GM12878 (cell line): ENCODE measurements at regions not wholly inside any gene's neighbourhood (a gene's known extent, or its start where the extent isn't known, plus 50 kb on each side); places are given as distances from the start of the nearest gene placed in this dataset.
A peak's percentile ranks its signal among the peaks of the same experiment; 100 is the strongest.

Source experiments
- ATAC-seq: fragments of 200-7000 bp; cut with Tn5 transposase; 3 replicates; pipeline ENCODE4 v1.9.1; 2020; ENCODE audit warnings: mild to moderate bottlenecking, moderate library complexity
- BruUV-seq: library from RNA; stranded (reverse); fragments of 400-500 nt; replicated peaks from 2 replicates; lab custom pipeline; 2021; lab: Mats Ljungman, UMichigan
- CTCF ChIA-PET: fragments of 300-600 bp; sonication (Branson Sonifier 250); formaldehyde crosslinking; extraction: SDS; loops from one replicate; lab custom pipeline; 2021; ENCODE audit warnings: inconsistent platforms; lab: Yijun Ruan, JAX
- POLR2A ChIA-PET: fragments of 350-600 bp; formaldehyde crosslinking; extraction: SDS; loops from one replicate; lab custom pipeline; 2021; ENCODE audit warnings: inconsistent platforms; lab: Charles Lee
- RAD21 ChIA-PET: fragments of 300-600 bp; sonication (Branson Sonifier 250); formaldehyde crosslinking; loops from one replicate; lab custom pipeline; 2023; ENCODE audit warnings: antibody characterized with exemption; ENCODE audit not compliant: unreplicated experiment; lab: Charles Lee
- SMC1A ChIA-PET: fragments of 300-600 bp; sonication (Branson Sonifier 250); formaldehyde crosslinking; loops from one replicate; lab custom pipeline; 2023; ENCODE audit not compliant: unreplicated experiment, uncharacterized antibody; lab: Charles Lee
- DNase-seq: peaks from one replicate; pipeline ENCODE4 v3.0.0-alpha.2; 2011; ENCODE audit warnings: low read depth, low spot score
- FAIRE-seq: peaks from 3 replicates; lab custom pipeline; 2011; peaks lifted over from hg19 to GRCh38; lab: Jason Lieb, UNC
- H2AFZ ChIP-seq: 2 replicates; pipeline ENCODE4 v1.6.0; 2011; ENCODE audit warnings: low read depth, low read length, control low read depth; ENCODE audit not compliant: control insufficient read depth
- H3K27ac ChIP-seq: 2 replicates; pipeline ENCODE4 v1.5.1; 2011; ENCODE audit warnings: control low read depth; ENCODE audit not compliant: control insufficient read depth, insufficient read depth
- H3K27me3 ChIP-seq, 2 experiments: replicated peaks in 1 of 2; 2 replicates each; pipeline versions ENCODE4 v1.6.0 to v1.6.1; 2011; ENCODE audit warnings: low read length in 1 of 2; ENCODE audit not compliant: control insufficient read depth in 2 of 2, insufficient read depth in 2 of 2
- H3K36me3 ChIP-seq, 2 experiments: 2 replicates each; pipeline ENCODE4 v1.5.1; 2011; ENCODE audit warnings: low read length in 1 of 2; ENCODE audit not compliant: control insufficient read depth in 2 of 2, insufficient read depth in 2 of 2
- H3K4me1 ChIP-seq: 2 replicates; pipeline ENCODE4 v1.6.1; 2011; ENCODE audit warnings: mild to moderate bottlenecking, low read length, moderate library complexity, mixed read lengths; ENCODE audit not compliant: control insufficient read depth, insufficient read depth
- H3K4me2 ChIP-seq: 2 replicates; pipeline ENCODE4 v1.6.0; 2011; ENCODE audit warnings: control low read depth; ENCODE audit not compliant: control insufficient read depth, insufficient read depth
- H3K4me3 ChIP-seq: fragments of 200-600 bp; sonication (generic); 2 replicates; pipeline ENCODE4 v1.5.1; 2016
- H3K79me2 ChIP-seq: 2 replicates; pipeline ENCODE4 v1.6.0; 2011; ENCODE audit warnings: low read length; ENCODE audit not compliant: control insufficient read depth, insufficient read depth
- H3K9ac ChIP-seq: 2 replicates; pipeline ENCODE4 v1.8.0; 2011; ENCODE audit warnings: low read length, control low read depth, mixed read lengths; ENCODE audit not compliant: control insufficient read depth, insufficient read depth
- H3K9me3 ChIP-seq: replicated peaks from 3 replicates; pipeline ENCODE4 v1.5.1; 2011; ENCODE audit warnings: mild to moderate bottlenecking, low read length; ENCODE audit not compliant: control insufficient read depth, insufficient read depth
- H4K20me1 ChIP-seq: 2 replicates; pipeline ENCODE4 v1.6.0; 2011; ENCODE audit not compliant: control insufficient read depth, insufficient read depth
- CBX5 ChIP-seq: sonication (generic); IDR thresholded peaks from 2 replicates; pipeline ENCODE4 v1.6.1; 2016; ENCODE audit warnings: low read depth, moderate library complexity, mild to moderate bottlenecking, inconsistent platforms
- DPF2 ChIP-seq: fragments of 450-650 bp; IDR thresholded peaks from 2 replicates; pipeline ENCODE4 v1.6.1; 2017; ENCODE audit warnings: mild to moderate bottlenecking
- ELK1 ChIP-seq: IDR thresholded peaks from 2 replicates; pipeline ENCODE4 v1.6.1; 2012; ENCODE audit warnings: low read depth, low read length, improper control_type of control experiment
- EZH2 ChIP-seq: IDR thresholded peaks from 2 replicates; pipeline ENCODE4 v1.6.1; 2012; ENCODE audit warnings: low read depth, mild to moderate bottlenecking, control low read depth, inconsistent platforms, low read length, borderline replicate concordance; ENCODE audit not compliant: control insufficient read depth
- MAX ChIP-seq: IDR thresholded peaks from 2 replicates; pipeline ENCODE4 v1.6.1; 2012; ENCODE audit warnings: low read depth, low read length, improper control_type of control experiment
- NFIC ChIP-seq: IDR thresholded peaks from 2 replicates; pipeline ENCODE4 v1.6.1; 2012; ENCODE audit warnings: low read depth, mild to moderate bottlenecking, inconsistent platforms, low read length, moderate library complexity
- NFYA ChIP-seq: IDR thresholded peaks from 2 replicates; pipeline ENCODE4 v1.6.1; 2011; ENCODE audit warnings: low read depth, mild to moderate bottlenecking, low read length, improper control_type of control experiment, borderline replicate concordance
- SKIL ChIP-seq: fragments of 450-650 bp; IDR thresholded peaks from 2 replicates; pipeline ENCODE4 v1.6.1; 2017; ENCODE audit warnings: mild to moderate bottlenecking, low read depth, inconsistent platforms; ENCODE audit not compliant: poor library complexity, severe bottlenecking
- STAT1 ChIP-seq: fragments of 450-650 bp; conservative IDR thresholded peaks from 2 replicates; pipeline ENCODE4 v1.6.1; 2014; ENCODE audit warnings: antibody characterized with exemption, mild to moderate bottlenecking
- TAF1 ChIP-seq: IDR thresholded peaks from 2 replicates; pipeline ENCODE4 v1.6.1; 2011; ENCODE audit warnings: mild to moderate bottlenecking, low read depth, low read length, borderline replicate concordance
- ZNF622 ChIP-seq: fragments of 450-650 bp; IDR thresholded peaks from 2 replicates; pipeline ENCODE4 v1.6.1; 2017; ENCODE audit warnings: mild to moderate bottlenecking, inconsistent platforms
- WGBS: methylation state at CpG from one replicate; pipeline ENCODE4 v1.1.6; 2016; ENCODE audit warnings: low lambda C conversion rate; ENCODE audit not compliant: insufficient replicate concordance, insufficient coverage; ENCODE audit errors: missing lambda C conversion rate; 5-methylcytosine and 5-hydroxymethylcytosine counted together
- in situ Hi-C: fragments of 300-500 bp; cut with MboI; formaldehyde crosslinking; loops from 9 replicates; pipeline ENCODE4 v1.14.3; 2018; ENCODE audit warnings: mixed read lengths
- intact Hi-C: fragments of 100-400 bp; cut with micrococcal nuclease; formaldehyde crosslinking; loops from one replicate; pipeline ENCODE4 v1.14.2; 2022; ENCODE audit not compliant: unreplicated experiment

- FAIRE-seq = no peak
- TF ChIP-seq CBX5 = no peak
- TF ChIP-seq MAX = no peak
- no peak for TF ChIP-seq EZH2
- no peak for TF ChIP-seq SKIL
- TF ChIP-seq STAT1 = no peak
- no peak for TF ChIP-seq ELK1
- TF ChIP-seq NFIC = no peak
- no peak for TF ChIP-seq DPF2
- TF ChIP-seq TAF1 = no peak
- no peak for TF ChIP-seq ZNF622
- TF ChIP-seq NFYA = no peak
- Histone ChIP-seq H3K27ac (no peak overlapping the region), H3K9me3 (no peaks in the 10 kb centered on the region), H3K27me3 (no peaks in the 10 kb centered on the region), H3K79me2 (no peaks in the 10 kb centered on the region), H3K36me3 (no peaks in the 10 kb centered on the region), H3K4me1 (no peaks in the 10 kb centered on the region), H4K20me1 (no peaks in the 10 kb centered on the region), H3K4me2 (no peak overlapping the region), H2AFZ (no peak overlapping the region), H3K4me3 (0 out of 2 replicates have a peak overlapping the region, but pooled peaks have one; percentile 5), H3K9ac (no peak overlapping the region)
- ChIA-PET RAD21 (no interaction called here), POLR2A (no interaction called here), SMC1A (no interaction called here), CTCF (no interaction called here)
- intact Hi-C loops (no loop called here), in situ Hi-C loops (no loop called here)
- 0% methylated on average over 2 of the region's 2 CpGs for WGBS
- ATAC-seq = no peak
- DNase-seq = no peak
- no TSS peak for BruUV-seq
These were observed 323.4 kb upstream of the RBMS1 start for GRCh38 chr2:160816916-160817499.
